Smooth muscle cell (in vitro differentiated cells): ENCODE measurements at regions not wholly inside any gene's neighbourhood (a gene's known extent, or its start where the extent isn't known, plus 50 kb on each side); places are given as distances from the start of the nearest gene placed in this dataset.
"Not testable (repeated sequence)": the region's sequence is repeated elsewhere in the genome, so short reads cannot be mapped to it uniquely, and the experiment has no call there.

ENCODE experiments used
- DNase-seq: peaks from one replicate; lab custom pipeline; 2025; ENCODE audit not compliant: unreplicated experiment; lab: John Stamatoyannopoulos, UW
- H2AFZ ChIP-seq: fragments of 200-600 bp; sonication (generic); 2 replicates; pipeline ENCODE4 v1.6.0; 2016; ENCODE audit warnings: antibody characterized with exemption, low read depth, mild to moderate bottlenecking
- H3F3A ChIP-seq: fragments of 200-600 bp; sonication (generic); 2 replicates; pipeline ENCODE4 v1.6.0; 2017; ENCODE audit warnings: antibody characterized with exemption, low read depth
- H3K27ac ChIP-seq: fragments of 200-600 bp; sonication (generic); 2 replicates; pipeline ENCODE4 v1.5.1; 2016; ENCODE audit warnings: low read depth, mild to moderate bottlenecking
- H3K27me3 ChIP-seq: fragments of 200-600 bp; sonication (generic); 2 replicates; pipeline ENCODE4 v1.6.1; 2016; ENCODE audit warnings: low read depth, mild to moderate bottlenecking
- H3K36me3 ChIP-seq: fragments of 200-600 bp; sonication (generic); 2 replicates; pipeline ENCODE4 v1.5.1; 2016; ENCODE audit warnings: low read depth
- H3K4me1 ChIP-seq: fragments of 200-600 bp; sonication (generic); 2 replicates; pipeline ENCODE4 v1.5.1; 2016; ENCODE audit warnings: low read depth
- H3K4me2 ChIP-seq: fragments of 200-600 bp; sonication (generic); 2 replicates; pipeline ENCODE4 v1.6.0; 2016; ENCODE audit warnings: mild to moderate bottlenecking
- H3K4me3 ChIP-seq: fragments of 200-600 bp; sonication (generic); 2 replicates; pipeline ENCODE4 v1.5.1; 2016; ENCODE audit warnings: mild to moderate bottlenecking
- H3K79me2 ChIP-seq: fragments of 200-600 bp; sonication (generic); 2 replicates; pipeline ENCODE4 v1.6.0; 2016; ENCODE audit warnings: low read depth, mild to moderate bottlenecking
- H3K9ac ChIP-seq: fragments of 200-600 bp; sonication (generic); 2 replicates; pipeline ENCODE4 v1.6.0; 2016; ENCODE audit warnings: low read depth
- H3K9me3 ChIP-seq: fragments of 200-600 bp; sonication (generic); replicated peaks from 2 replicates; pipeline ENCODE4 v1.5.1; 2016; ENCODE audit warnings: low read depth
- H4K20me1 ChIP-seq: fragments of 200-600 bp; sonication (generic); 2 replicates; pipeline ENCODE4 v1.6.0; 2016; ENCODE audit warnings: low read depth
- WGBS: methylation state at CpG from one replicate; pipeline ENCODE4 v1.1.7; 2016; ENCODE audit warnings: low lambda C conversion rate; 5-methylcytosine and 5-hydroxymethylcytosine counted together

DNA sequence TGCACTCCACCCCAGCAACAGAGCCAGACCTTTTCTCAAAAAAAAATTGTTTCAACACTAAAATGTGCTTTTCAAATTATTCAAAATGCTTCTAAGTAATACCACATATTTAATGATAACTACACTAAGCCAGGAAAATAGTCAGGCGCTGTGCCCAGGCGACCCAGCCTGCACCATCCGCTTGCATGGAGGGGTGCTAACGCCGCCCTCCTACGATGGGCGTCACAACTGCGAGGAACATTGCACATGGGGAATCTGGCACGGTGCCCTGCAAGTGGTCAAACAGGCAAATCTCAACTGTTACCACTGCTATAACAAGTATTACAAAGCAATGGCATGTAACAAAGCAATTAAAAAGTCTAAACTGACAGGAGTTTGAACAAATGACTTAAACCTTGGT is 131.7 kb upstream of the PTPN20 start:
- not testable (repeated sequence) for H3K4me3 ChIP-seq, H3F3A ChIP-seq, H3K27me3 ChIP-seq, H2AFZ ChIP-seq, H3K27ac ChIP-seq, H3K9ac ChIP-seq, H3K9me3 ChIP-seq, H3K4me1 ChIP-seq, H3K79me2 ChIP-seq, H3K36me3 ChIP-seq, DNase-seq, H3K4me2 ChIP-seq, H4K20me1 ChIP-seq
- 88% methylated on average over 9 of the region's 9 CpGs for WGBS

DNA sequence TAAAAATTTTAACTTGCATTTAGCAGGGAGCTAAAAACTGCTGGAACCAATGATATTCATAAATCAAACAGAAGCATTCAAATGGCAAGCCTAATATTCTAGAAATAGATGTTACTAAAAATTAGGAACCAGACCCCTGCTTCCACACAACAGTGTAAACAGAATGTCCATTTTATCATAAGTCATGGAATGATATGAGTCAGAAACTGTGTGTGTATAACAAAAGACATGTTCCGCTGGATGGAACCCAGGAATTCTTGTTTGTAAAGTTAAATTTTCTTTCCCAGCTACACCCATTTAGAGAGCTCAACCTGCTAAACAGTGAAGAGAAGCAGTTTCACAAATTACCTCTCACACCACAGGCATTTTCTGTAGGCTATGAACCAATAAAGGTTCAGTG is 131.1 kb upstream of the PTPN20 start:
- H2AFZ ChIP-seq, H3K4me2 ChIP-seq, H3K4me1 ChIP-seq, H3F3A ChIP-seq, H3K79me2 ChIP-seq, H3K9me3 ChIP-seq, H3K9ac ChIP-seq, H3K27ac ChIP-seq, DNase-seq, H3K36me3 ChIP-seq, H3K4me3 ChIP-seq, H4K20me1 ChIP-seq, H3K27me3 ChIP-seq: not testable (repeated sequence)
- WGBS, result 79% methylated on average over 1 of the region's 1 CpG

DNA sequence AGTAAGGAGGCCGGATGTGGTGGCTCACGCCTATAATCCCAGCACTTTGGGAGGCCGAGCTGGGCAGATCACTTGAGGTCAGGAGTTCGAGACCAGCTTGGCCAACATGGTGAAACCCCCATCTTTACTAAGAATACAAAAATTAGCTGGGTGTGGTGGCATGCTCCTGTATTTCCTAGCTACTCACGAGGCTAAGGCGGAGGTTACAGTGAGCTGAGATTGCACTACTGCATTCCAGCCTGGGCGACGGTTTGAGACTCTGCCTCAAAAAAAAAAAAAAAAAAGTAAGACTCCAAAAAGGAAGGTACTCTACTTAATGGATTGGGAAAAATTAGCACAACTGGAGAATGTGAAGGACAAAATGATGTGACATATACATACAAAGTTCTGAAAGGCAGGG is 130.2 kb upstream of the PTPN20 start:
- not testable (repeated sequence) for H2AFZ ChIP-seq, H3K79me2 ChIP-seq, H3F3A ChIP-seq, DNase-seq, H4K20me1 ChIP-seq, H3K27ac ChIP-seq, H3K4me3 ChIP-seq, H3K4me2 ChIP-seq, H3K9ac ChIP-seq, H3K27me3 ChIP-seq, H3K4me1 ChIP-seq, H3K36me3 ChIP-seq, H3K9me3 ChIP-seq
- 92% methylated on average over 8 of the region's 8 CpGs for WGBS

DNA sequence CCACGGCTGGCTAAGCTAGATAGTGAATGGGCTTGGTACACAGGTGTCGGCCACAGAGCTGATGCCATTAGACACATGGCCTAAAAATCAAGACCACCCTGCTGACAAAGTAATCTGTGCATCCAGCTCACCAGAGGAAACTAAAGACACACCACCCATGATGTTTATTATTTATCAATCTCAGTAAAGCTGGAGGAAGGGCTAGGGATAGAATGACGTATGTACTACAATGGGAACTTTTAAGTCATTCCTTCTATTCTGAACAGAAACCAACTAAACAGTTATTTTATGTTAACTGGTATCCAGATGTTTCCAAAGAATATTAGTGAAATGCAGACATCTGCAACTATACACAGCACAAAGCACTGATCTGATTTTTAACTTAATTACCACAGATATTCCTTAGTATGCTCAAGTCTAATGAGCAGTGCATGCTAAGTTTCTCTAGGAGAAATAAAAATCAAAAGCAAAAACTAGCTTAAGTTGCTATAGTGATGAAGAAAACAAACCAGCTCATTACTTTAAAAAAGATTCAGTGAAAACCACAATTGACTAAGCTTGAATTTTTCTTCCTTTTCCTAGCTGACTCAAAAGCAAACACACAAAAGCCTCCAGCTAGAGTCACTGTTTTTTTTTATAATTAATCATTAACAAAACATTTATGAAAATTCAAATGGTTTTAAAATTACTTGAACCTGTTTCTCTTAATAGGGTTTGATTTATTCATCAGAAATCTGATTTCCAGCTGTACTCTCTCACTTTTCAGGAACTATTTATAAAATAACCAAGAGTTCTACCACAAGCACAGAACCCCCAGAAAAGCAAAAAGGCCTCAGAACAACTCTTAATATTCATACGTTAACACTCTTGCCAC is 129.0 kb upstream of the PTPN20 start:
- H3K27ac ChIP-seq, result peak overlapping the region; percentile 42
- not testable (repeated sequence) for H3K36me3 ChIP-seq, H2AFZ ChIP-seq, H3K27me3 ChIP-seq, H3K4me2 ChIP-seq, H3K79me2 ChIP-seq, H3K4me1 ChIP-seq, H3K4me3 ChIP-seq, H3K9ac ChIP-seq, H3F3A ChIP-seq, DNase-seq, H4K20me1 ChIP-seq, H3K9me3 ChIP-seq
- 92% methylated on average over 4 of the region's 4 CpGs for WGBS

DNA sequence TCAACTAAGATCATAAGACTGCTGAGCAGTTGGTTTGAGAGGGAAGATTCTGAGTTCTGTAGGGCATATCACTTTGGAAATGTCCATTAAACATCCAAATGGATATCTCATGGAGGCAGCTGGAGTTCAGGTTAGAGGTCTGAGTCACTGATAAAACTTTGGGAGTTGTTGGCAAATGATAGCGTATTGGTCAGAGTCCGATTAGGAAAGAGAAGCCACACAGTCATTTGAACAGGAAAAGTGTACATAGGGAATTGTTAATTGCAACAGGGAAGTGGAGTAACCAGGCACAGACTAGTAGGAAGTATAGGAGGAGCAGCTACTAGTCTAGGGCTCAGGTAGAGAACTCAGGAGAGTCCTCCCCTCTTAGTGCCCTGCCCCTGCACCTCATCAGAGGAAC is 126.6 kb upstream of the PTPN20 start:
- not testable (repeated sequence) for H3K4me1 ChIP-seq, H4K20me1 ChIP-seq, H3K9ac ChIP-seq, H3K4me3 ChIP-seq, H3K27ac ChIP-seq, H3F3A ChIP-seq, H3K79me2 ChIP-seq, H3K4me2 ChIP-seq, H3K36me3 ChIP-seq, DNase-seq, H2AFZ ChIP-seq, H3K27me3 ChIP-seq, H3K9me3 ChIP-seq
- 100% methylated on average over 2 of the region's 2 CpGs for WGBS

DNA sequence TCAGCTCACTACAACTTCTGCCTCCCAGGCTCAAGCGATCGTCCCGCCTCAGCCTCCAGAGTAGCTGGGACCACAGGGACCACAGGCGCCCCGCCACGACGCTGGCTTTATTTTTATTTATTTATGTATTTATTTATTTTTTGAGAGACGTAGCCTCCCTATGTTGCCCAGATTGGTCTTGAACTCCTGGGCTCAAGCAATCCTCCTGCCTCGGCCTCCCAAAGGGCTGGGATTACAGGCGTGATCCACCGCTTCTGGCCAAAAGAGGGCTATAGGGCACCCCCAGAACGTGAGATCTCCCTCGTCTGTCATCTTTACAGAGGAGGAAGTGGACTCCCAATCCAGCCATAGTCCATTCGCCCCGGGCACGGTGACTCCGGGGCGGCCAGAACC is 125.1 kb upstream of the PTPN20 start:
- not testable (repeated sequence) for H3K4me1 ChIP-seq, H3F3A ChIP-seq, DNase-seq, H3K27ac ChIP-seq, H3K36me3 ChIP-seq, H3K9ac ChIP-seq, H2AFZ ChIP-seq, H4K20me1 ChIP-seq, H3K9me3 ChIP-seq, H3K79me2 ChIP-seq, H3K27me3 ChIP-seq
- Histone ChIP-seq H3K4me2 (peak overlapping the region; percentile 88), H3K4me3 (peak overlapping the region; percentile 70)
- WGBS, result 55% methylated on average over 13 of the region's 18 CpGs

DNA sequence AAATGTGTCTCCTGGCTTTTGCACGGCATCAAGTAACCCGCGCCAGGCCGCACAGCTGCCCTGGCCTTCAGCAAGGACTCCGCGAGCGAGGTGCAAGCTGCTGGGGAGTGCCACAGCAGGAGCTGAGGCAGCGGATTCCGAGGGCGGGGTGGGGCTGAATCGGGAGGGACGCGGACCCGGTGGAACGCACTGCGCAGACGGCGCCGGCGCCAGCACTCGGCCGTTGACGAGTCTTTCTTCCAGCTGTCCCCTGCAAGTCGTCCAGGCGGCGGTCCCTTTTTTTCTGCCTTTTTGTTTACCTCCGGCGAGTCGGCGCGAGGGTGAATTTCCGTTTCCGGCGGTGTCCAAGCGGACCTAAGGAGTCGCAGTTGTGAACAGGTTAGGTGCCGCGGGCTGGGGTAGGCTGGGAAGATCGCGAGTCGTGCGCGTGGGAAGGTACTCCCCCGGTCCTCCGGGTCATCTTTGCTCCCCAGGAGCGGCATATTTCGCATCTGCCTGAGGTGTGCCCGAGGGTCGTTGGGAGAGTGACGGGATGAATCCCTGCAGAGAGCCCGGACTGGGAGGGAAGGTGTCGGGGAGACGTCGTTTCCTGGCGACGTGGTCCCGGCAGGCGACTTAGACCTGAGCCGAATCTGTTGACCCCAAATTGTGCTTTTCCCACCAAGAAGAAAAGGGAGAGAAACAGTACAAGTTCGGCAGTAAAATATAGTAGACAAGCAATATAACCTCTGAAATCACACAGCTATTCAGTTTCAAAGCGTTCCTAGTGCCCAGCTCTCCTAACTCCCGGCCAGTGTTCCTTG is 124.5 kb upstream of the PTPN20 start:
- H3K36me3 ChIP-seq, H3K79me2 ChIP-seq, H3K4me1 ChIP-seq, H3K27me3 ChIP-seq, H3K9me3 ChIP-seq, H4K20me1 ChIP-seq, H3F3A ChIP-seq: not testable (repeated sequence)
- Histone ChIP-seq H3K4me3 (peak overlapping the region; percentile 70), H3K9ac (peak overlapping the region; percentile 52), H2AFZ (peak overlapping the region; percentile 86), H3K27ac (peak overlapping the region; percentile 8), H3K4me2 (peak overlapping the region; percentile 88)
- under 1% methylated on average over 38 of the region's 62 CpGs for WGBS
- DNase-seq, result peak; percentile 17
